ENCODE measurements at regions not wholly inside any gene's neighbourhood (a gene's known extent, or its start where the extent isn't known, plus 50 kb on each side); places are given as distances from the start of the nearest gene placed in this dataset.

DNA sequence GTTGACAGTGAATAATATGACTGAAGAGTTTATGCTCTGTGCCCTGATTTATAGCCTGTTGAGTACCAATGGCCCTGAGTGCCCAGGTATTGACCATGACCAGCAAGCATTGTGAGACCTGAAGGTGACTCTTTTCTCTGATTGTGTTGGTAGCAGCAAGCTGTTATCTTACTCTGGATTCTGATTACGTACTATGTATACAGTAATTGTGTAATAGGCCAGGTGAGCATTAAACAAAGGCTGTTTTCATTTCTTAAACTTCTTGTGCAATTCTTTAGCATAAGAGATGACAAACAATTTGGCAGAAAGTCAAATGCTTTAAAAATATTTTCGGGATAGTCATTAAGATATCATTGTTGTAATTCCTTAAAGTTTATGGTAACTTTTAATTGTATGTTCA lies 111.7 kb upstream of the PTPRK start:
- Mint-ChIP-seq H3K36me3 (ENCODE audit: low read depth, unreplicated experiment) (no peaks in the 10 kb centered on the region), H3K4me3 (ENCODE audit: unreplicated experiment) (no peak overlapping the region), H3K27me3 (ENCODE audit: unreplicated experiment) (no peaks in the 10 kb centered on the region), H3K27ac (ENCODE audit: unreplicated experiment) (no peak overlapping the region), H3K9me3 (ENCODE audit: unreplicated experiment) (no peaks in the 10 kb centered on the region), H3K4me1 (ENCODE audit: unreplicated experiment) (no peaks in the 10 kb centered on the region)
- DNase-seq (ENCODE audit: low spot score), result no peak
- TF ChIP-seq, protein P1, sequence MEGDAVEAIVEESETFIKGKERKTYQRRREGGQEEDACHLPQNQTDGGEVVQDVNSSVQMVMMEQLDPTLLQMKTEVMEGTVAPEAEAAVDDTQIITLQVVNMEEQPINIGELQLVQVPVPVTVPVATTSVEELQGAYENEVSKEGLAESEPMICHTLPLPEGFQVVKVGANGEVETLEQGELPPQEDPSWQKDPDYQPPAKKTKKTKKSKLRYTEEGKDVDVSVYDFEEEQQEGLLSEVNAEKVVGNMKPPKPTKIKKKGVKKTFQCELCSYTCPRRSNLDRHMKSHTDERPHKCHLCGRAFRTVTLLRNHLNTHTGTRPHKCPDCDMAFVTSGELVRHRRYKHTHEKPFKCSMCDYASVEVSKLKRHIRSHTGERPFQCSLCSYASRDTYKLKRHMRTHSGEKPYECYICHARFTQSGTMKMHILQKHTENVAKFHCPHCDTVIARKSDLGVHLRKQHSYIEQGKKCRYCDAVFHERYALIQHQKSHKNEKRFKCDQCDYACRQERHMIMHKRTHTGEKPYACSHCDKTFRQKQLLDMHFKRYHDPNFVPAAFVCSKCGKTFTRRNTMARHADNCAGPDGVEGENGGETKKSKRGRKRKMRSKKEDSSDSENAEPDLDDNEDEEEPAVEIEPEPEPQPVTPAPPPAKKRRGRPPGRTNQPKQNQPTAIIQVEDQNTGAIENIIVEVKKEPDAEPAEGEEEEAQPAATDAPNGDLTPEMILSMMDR (IDR thresholded peaks at IDR 0.05; ENCODE audit: unreplicated experiment), result no peak

- Mint-ChIP-seq H3K27me3 (ENCODE audit: unreplicated experiment) (no peaks in the 10 kb centered on the region), H3K9me3 (ENCODE audit: unreplicated experiment) (no peaks in the 10 kb centered on the region), H3K4me3 (ENCODE audit: unreplicated experiment) (no peak overlapping the region), H3K4me1 (ENCODE audit: unreplicated experiment) (no peaks in the 10 kb centered on the region), H3K36me3 (ENCODE audit: low read depth, unreplicated experiment) (no peaks in the 10 kb centered on the region), H3K27ac (ENCODE audit: unreplicated experiment) (no peak overlapping the region)
- TF ChIP-seq, protein P1 (IDR thresholded peaks at IDR 0.05; ENCODE audit: unreplicated experiment), result no peak
- no peak for DNase-seq (ENCODE audit: low spot score)
These were observed 110.6 kb upstream of the PTPRK start for GRCh38 chr6:128631031-128631430.

DNA sequence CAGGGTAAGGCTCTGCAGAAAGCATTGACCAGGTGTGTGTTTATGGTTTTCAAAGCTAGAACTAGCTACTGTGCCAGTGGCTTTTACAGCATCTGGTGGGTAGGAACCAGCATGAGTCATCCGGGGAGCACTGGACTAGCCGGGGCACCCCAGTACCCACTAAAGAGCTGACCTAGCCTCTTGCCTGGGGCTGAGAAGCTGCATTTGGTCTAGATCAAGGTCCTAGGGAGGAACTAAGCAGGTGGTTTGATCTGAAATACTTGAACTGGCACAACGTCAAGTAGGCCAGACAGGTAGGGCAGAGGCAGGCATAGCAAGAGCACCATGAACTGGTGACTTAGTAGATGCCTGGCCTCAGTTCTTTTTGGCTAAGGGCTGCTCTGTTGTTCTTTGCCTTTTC lies 109.8 kb upstream of the PTPRK start:
- H3K27me3 Mint-ChIP-seq (ENCODE audit: unreplicated experiment), result no peaks in the 10 kb centered on the region
- no peak overlapping the region for H3K4me3 Mint-ChIP-seq (ENCODE audit: unreplicated experiment)
- H3K4me1 Mint-ChIP-seq (ENCODE audit: unreplicated experiment), result no peaks in the 10 kb centered on the region
- H3K36me3 Mint-ChIP-seq (ENCODE audit: low read depth, unreplicated experiment), result no peaks in the 10 kb centered on the region
- H3K27ac Mint-ChIP-seq (ENCODE audit: unreplicated experiment), result no peak overlapping the region
- H3K9me3 Mint-ChIP-seq (ENCODE audit: unreplicated experiment), result no peaks in the 10 kb centered on the region
- no peak for DNase-seq (ENCODE audit: low spot score)
- TF ChIP-seq, protein P1 (IDR thresholded peaks at IDR 0.05; ENCODE audit: unreplicated experiment), result no peak

DNA sequence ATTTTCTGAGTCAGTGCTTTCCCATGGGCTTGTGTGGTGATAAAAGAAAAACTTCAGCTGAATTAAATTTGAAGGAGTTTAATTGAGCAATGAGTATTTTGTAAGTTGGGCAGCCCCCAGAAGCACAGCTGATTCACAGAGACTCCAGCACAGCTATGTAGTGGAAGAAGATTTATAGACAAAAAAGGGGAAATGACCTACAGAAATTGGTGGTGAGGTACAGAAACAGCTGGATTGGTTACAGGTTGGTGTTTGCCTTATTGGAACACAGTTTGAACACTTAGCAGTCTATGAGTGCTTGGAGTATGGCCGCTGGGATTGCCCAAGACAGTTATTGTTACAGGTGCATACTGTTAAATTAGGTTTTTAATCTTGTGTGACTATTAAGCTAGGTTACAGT lies 96.9 kb upstream of the PTPRK start:
- no peaks in the 10 kb centered on the region for H3K9me3 Mint-ChIP-seq (ENCODE audit: unreplicated experiment)
- no peak overlapping the region for H3K4me3 Mint-ChIP-seq (ENCODE audit: unreplicated experiment)
- no peaks in the 10 kb centered on the region for H3K4me1 Mint-ChIP-seq (ENCODE audit: unreplicated experiment)
- no peak overlapping the region for H3K27ac Mint-ChIP-seq (ENCODE audit: unreplicated experiment)
- H3K27me3 Mint-ChIP-seq (ENCODE audit: unreplicated experiment), result no peaks in the 10 kb centered on the region
- TF ChIP-seq, protein P1 (IDR thresholded peaks at IDR 0.05; ENCODE audit: unreplicated experiment), result no peak
- no peaks in the 10 kb centered on the region for H3K36me3 Mint-ChIP-seq (ENCODE audit: low read depth, unreplicated experiment)
- DNase-seq (ENCODE audit: low spot score), result no peak

DNA sequence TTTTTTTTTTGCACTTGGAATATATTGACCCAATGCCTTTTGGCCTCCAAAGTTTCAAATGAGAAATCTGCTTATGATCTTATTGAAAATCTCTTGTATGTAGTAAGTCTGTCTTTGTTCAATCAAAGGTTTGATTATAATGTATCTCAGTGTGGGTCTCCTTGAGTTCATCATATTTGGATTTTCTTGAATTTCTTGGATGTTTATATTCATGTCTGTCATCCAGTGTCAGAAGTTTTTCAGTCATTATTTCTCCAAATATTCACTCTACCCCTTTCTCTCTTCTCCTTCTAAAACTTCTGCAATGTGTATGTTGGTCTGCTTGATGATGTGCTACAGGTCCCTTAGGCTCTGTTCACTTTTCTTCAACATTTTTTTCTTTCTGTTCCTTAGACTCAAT lies 95.9 kb upstream of the PTPRK start:
- H3K36me3 Mint-ChIP-seq (ENCODE audit: low read depth, unreplicated experiment), result no peaks in the 10 kb centered on the region
- no peaks in the 10 kb centered on the region for H3K9me3 Mint-ChIP-seq (ENCODE audit: unreplicated experiment)
- H3K27ac Mint-ChIP-seq (ENCODE audit: unreplicated experiment), result no peak overlapping the region
- no peak for DNase-seq (ENCODE audit: low spot score)
- H3K27me3 Mint-ChIP-seq (ENCODE audit: unreplicated experiment), result no peaks in the 10 kb centered on the region
- H3K4me3 Mint-ChIP-seq (ENCODE audit: unreplicated experiment), result no peak overlapping the region
- TF ChIP-seq, protein P1 (IDR thresholded peaks at IDR 0.05; ENCODE audit: unreplicated experiment), result no peak
- H3K4me1 Mint-ChIP-seq (ENCODE audit: unreplicated experiment), result no peaks in the 10 kb centered on the region
